DND-41 (cell line): ENCODE measurements at regions not wholly inside any gene's neighbourhood (a gene's known extent, or its start where the extent isn't known, plus 50 kb on each side); places are given as distances from the start of the nearest gene placed in this dataset.

Experiments used
- EZH2 ChIP-seq: IDR thresholded peaks from 3 replicates; pipeline ENCODE4 v1.6.1; 2012; ENCODE audit warnings: borderline replicate concordance, low read depth, mild to moderate bottlenecking, moderate library complexity, low read length, inconsistent platforms; ENCODE audit not compliant: severe bottlenecking
- TF ChIP-seq, protein P1 (sequence below): IDR thresholded peaks from 2 replicates; pipeline ENCODE4 v1.5.1; 2012; ENCODE audit warnings: borderline replicate concordance, low read length, moderate library complexity, mild to moderate bottlenecking; ENCODE audit not compliant: poor library complexity, severe bottlenecking; ENCODE audit errors: extremely low read depth

DNA sequence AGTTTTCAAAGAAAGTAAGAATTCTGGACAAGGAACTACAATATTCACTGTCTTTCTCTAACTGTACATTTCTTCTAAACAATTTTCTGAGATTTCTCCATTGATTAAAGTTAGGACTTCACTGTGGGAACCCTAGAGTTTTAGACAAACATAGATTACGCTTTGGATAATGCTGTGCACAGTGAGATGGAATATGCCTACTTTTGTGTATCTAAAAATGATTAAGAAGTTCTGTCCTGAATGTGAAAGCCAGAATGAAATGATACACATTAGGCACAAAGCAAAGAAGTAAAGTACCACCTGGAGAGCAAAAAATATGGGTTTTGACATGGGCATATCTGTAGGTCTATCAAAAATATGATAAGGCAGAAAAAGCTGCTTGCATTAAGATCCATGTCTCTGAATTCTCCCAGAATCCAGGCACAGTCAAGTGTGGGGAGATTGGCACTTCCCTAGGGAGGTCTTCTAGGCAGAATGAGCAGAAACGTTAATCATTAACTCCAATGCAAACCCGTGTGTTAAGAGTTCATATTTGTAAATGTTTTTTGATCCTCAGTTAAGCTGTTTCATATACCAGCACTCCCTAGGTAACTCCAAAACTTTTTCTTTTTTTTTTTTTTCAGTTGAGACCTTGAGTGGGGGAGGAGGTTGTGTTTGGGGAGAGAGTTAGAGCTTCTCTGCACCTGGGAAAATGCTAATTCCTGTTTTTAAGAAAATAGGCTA is 467.1 kb downstream of the LMO4 start:
- TF ChIP-seq, protein P1, sequence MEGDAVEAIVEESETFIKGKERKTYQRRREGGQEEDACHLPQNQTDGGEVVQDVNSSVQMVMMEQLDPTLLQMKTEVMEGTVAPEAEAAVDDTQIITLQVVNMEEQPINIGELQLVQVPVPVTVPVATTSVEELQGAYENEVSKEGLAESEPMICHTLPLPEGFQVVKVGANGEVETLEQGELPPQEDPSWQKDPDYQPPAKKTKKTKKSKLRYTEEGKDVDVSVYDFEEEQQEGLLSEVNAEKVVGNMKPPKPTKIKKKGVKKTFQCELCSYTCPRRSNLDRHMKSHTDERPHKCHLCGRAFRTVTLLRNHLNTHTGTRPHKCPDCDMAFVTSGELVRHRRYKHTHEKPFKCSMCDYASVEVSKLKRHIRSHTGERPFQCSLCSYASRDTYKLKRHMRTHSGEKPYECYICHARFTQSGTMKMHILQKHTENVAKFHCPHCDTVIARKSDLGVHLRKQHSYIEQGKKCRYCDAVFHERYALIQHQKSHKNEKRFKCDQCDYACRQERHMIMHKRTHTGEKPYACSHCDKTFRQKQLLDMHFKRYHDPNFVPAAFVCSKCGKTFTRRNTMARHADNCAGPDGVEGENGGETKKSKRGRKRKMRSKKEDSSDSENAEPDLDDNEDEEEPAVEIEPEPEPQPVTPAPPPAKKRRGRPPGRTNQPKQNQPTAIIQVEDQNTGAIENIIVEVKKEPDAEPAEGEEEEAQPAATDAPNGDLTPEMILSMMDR: no peak
- no peak for TF ChIP-seq EZH2
